GM12891 (cell line): ENCODE measurements at regions not wholly inside any gene's neighbourhood (a gene's known extent, or its start where the extent isn't known, plus 50 kb on each side); places are given as distances from the start of the nearest gene placed in this dataset.

Experiments used
- PAX5 ChIP-seq: IDR thresholded peaks from 2 replicates; pipeline ENCODE4 v1.6.1; 2011; ENCODE audit warnings: low read length, moderate library complexity, mild to moderate bottlenecking; ENCODE audit not compliant: insufficient read depth, severe bottlenecking
- POLR2A ChIP-seq: IDR thresholded peaks from 2 replicates; pipeline ENCODE4 v1.6.1; 2011; ENCODE audit warnings: low read depth, low read length, control low read depth
- POLR2AphosphoS5 ChIP-seq: IDR thresholded peaks from 2 replicates; pipeline ENCODE4 v1.6.1; 2011; ENCODE audit warnings: low read depth, low read length, control low read depth
- SPI1 ChIP-seq: IDR thresholded peaks from 2 replicates; pipeline ENCODE4 v1.6.1; 2011; ENCODE audit warnings: low read depth, low read length, control low read depth
- TAF1 ChIP-seq: IDR thresholded peaks from 2 replicates; pipeline ENCODE4 v1.6.1; 2011; ENCODE audit warnings: low read depth, low read length, control low read depth

DNA sequence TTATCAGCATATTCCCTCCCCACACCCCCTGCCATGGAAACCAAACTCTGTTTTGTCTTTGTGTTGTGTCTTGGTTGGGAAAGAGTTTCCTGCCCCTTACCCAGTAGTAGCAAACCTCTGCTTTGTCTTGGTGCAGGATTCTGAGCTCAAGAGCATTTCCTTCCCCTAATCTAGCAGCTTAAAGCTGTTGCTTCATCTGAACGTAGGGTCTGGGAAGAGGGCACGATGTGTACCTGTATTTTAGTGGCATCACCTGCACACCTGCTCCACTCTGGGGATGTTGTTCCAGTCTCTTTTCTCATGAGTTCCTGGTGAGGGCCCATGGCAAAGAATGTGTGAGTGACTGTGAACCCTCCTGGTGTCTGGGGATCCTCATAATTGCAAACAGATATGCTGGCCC is 164.7 kb downstream of the SCP2D1 start:
- TF ChIP-seq POLR2AphosphoS5 (no peak), POLR2A (no peak), TAF1 (no peak), PAX5 (no peak), SPI1 (no peak)
